ENCODE measurements at regions not wholly inside any gene's neighbourhood (a gene's known extent, or its start where the extent isn't known, plus 50 kb on each side); places are given as distances from the start of the nearest gene placed in this dataset.

GRCh38 chrX:109936114-109936513 lies 66.8 kb upstream of the TMEM164 start:
- TF ChIP-seq POLR2AphosphoS5 (IDR thresholded peaks at IDR 0.05; ENCODE audit: low read length) (no peak), NFYB (IDR thresholded peaks at IDR 0.05; ENCODE audit: insufficient read depth, low read depth, low read length) (no peak), MAX (IDR thresholded peaks at IDR 0.05; ENCODE audit: low read depth, low read length) (no peak), EZH2 (IDR thresholded peaks at IDR 0.05; ENCODE audit: borderline replicate concordance, control insufficient read depth, low read depth, low read length) (no peak), ZNF274 (IDR thresholded peaks at IDR 0.05; ENCODE audit: insufficient read depth, insufficient read length) (no peak), PBX3 (IDR thresholded peaks at IDR 0.05; ENCODE audit: insufficient replicate concordance, low read depth, low read length) (no peak), CEBPB (IDR thresholded peaks at IDR 0.05; ENCODE audit: borderline replicate concordance in 1 of 2, low read depth in 2 of 2, low read length in 2 of 2) (no peak), CTCF (IDR thresholded peaks at IDR 0.05 in 2 of 3, conservative IDR thresholded peaks at IDR 0.05 in 1 of 3; ENCODE audit: control insufficient read depth in 2 of 3, extremely low read depth in 1 of 3, insufficient read depth in 1 of 3, low read depth in 3 of 3, low read length in 3 of 3) (no peak), JUND (IDR thresholded peaks at IDR 0.05; ENCODE audit: low read depth, low read length) (no peak), RAD21 (IDR thresholded peaks at IDR 0.05; ENCODE audit: insufficient read depth, low read depth, low read length) (no peak), USF1 (IDR thresholded peaks at IDR 0.05; ENCODE audit: borderline replicate concordance, extremely low read length, insufficient read depth, low read depth, low read length) (no peak), SIX5 (IDR thresholded peaks at IDR 0.05; ENCODE audit: low read depth, low read length, severe bottlenecking) (no peak), TCF7 (IDR thresholded peaks at IDR 0.05; ENCODE audit: borderline replicate concordance) (no peak), MEF2A (IDR thresholded peaks at IDR 0.05; ENCODE audit: insufficient read depth, low read depth, low read length) (no peak)
